Hepatocyte (in vitro differentiated cells): ENCODE measurements at regions not wholly inside any gene's neighbourhood (a gene's known extent, or its start where the extent isn't known, plus 50 kb on each side); places are given as distances from the start of the nearest gene placed in this dataset.
A peak's percentile ranks its signal among the peaks of the same experiment; 100 is the strongest.

Experiments used
- DNase-seq: peaks from one replicate; pipeline ENCODE4 v3.0.0-alpha.2; 2016; ENCODE audit warnings: low spot score
- H2AFZ ChIP-seq: fragments of 200-600 bp; sonication (generic); 2 replicates; pipeline ENCODE4 v1.6.0; 2016; ENCODE audit warnings: antibody characterized with exemption, mild to moderate bottlenecking
- H3K27ac ChIP-seq: fragments of 200-600 bp; sonication (generic); 2 replicates; pipeline ENCODE4 v1.5.1; 2016; ENCODE audit warnings: mild to moderate bottlenecking
- H3K27me3 ChIP-seq: fragments of 200-600 bp; sonication (generic); 2 replicates; pipeline ENCODE4 v1.6.1; 2016
- H3K36me3 ChIP-seq: fragments of 200-600 bp; sonication (generic); replicated peaks from 2 replicates; pipeline ENCODE4 v1.5.1; 2016; ENCODE audit warnings: low read depth; ENCODE audit not compliant: insufficient read depth
- H3K4me1 ChIP-seq: fragments of 200-600 bp; sonication (generic); 2 replicates; pipeline ENCODE4 v1.5.1; 2016; ENCODE audit warnings: mild to moderate bottlenecking, moderate library complexity; ENCODE audit not compliant: insufficient read depth
- H3K4me2 ChIP-seq: fragments of 200-600 bp; sonication (generic); 2 replicates; pipeline ENCODE4 v1.6.0; 2016
- H3K4me3 ChIP-seq: fragments of 200-600 bp; sonication (generic); 2 replicates; pipeline ENCODE4 v1.5.1; 2016; ENCODE audit warnings: mild to moderate bottlenecking
- H3K79me2 ChIP-seq: fragments of 200-600 bp; sonication (generic); 2 replicates; pipeline ENCODE4 v1.6.0; 2017; ENCODE audit warnings: mild to moderate bottlenecking
- H3K9me2 ChIP-seq: fragments of 200-600 bp; sonication (generic); replicated peaks from 2 replicates; pipeline ENCODE4 v1.6.0; 2017; ENCODE audit warnings: mild to moderate bottlenecking; ENCODE audit not compliant: insufficient read depth
- H3K9me3 ChIP-seq: fragments of 200-600 bp; sonication (generic); 2 replicates; pipeline ENCODE4 v1.5.1; 2016; ENCODE audit warnings: low read depth, mild to moderate bottlenecking
- H4K20me1 ChIP-seq: fragments of 200-600 bp; sonication (generic); 2 replicates; pipeline ENCODE4 v1.6.0; 2016; ENCODE audit warnings: mild to moderate bottlenecking; ENCODE audit not compliant: insufficient read depth, poor library complexity, severe bottlenecking
- EZH2 ChIP-seq: fragments of 200-600 bp; sonication (generic); IDR thresholded peaks from 2 replicates; pipeline ENCODE4 v1.6.1; 2016; ENCODE audit warnings: antibody characterized with exemption, mild to moderate bottlenecking, borderline replicate concordance
- EZH2phosphoT487 ChIP-seq: fragments of 200-600 bp; sonication (generic); IDR thresholded peaks from one replicate; pipeline ENCODE4 v1.6.1; 2018; ENCODE audit warnings: antibody characterized with exemption, mild to moderate bottlenecking, low read depth, moderate library complexity; ENCODE audit not compliant: unreplicated experiment, severe bottlenecking
- WGBS: methylation state at CpG from one replicate; pipeline ENCODE4 v1.1.6; 2016; ENCODE audit warnings: low lambda C conversion rate; ENCODE audit errors: missing lambda C conversion rate; 5-methylcytosine and 5-hydroxymethylcytosine counted together
- TF ChIP-seq, protein P1 (sequence below): fragments of 200-600 bp; sonication (generic); IDR thresholded peaks from 2 replicates; pipeline ENCODE4 v1.5.1; 2016; ENCODE audit warnings: antibody characterized with exemption, mild to moderate bottlenecking; ENCODE audit not compliant: poor library complexity

DNA sequence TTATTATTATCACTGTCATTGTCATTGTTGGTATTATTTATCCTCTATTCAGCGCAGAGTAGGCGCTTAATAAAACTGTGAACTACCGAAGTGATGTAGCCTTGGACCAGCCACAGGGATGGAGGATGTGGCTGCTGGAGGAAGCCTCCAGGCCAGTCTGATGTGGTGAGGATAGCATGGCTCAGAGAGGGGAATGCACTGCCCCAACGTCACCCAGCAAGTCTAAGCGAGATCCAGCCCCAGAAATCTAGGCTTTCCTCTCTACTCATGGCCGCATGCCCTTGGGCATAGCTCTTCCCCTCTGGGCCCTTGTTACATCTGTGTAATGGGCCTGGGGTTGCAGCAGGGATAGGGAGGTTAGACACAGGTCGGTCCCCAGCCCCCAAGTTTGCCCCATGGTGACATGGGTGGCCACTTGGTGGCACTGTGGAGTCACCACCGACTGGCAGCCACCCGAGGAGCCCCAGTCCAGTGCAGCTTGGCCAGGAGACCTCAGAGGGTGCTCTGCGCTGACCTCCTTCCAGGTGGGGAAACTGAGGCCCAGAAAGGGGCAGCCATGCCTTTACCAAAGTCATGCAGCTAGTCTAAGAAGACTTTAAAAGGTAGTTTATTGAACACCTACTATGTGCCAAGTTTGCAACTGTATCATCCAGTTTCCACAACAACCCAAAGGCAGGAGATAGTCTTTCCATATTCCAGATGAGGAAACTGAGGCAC, 395.7 kb downstream of the MN1 start:
- WGBS, result 60% methylated on average over 10 of the region's 10 CpGs
- DNase-seq, result peak; percentile 75
- H2AFZ ChIP-seq, result no peak overlapping the region

GRCh38 chr22:27406389-27406861, 395.1 kb downstream of the MN1 start:
- no peak overlapping the region for H2AFZ ChIP-seq
- no peak overlapping the region for H3K4me2 ChIP-seq
- no peaks in the 10 kb centered on the region for H3K79me2 ChIP-seq
- H3K9me2 ChIP-seq, result no peaks in the 10 kb centered on the region
- DNase-seq, result no peak
- H3K4me1 ChIP-seq, result no peaks in the 10 kb centered on the region
- WGBS, result 96% methylated on average over 2 of the region's 2 CpGs
- H3K4me3 ChIP-seq, result no peak overlapping the region
- no peaks in the 10 kb centered on the region for H3K9me3 ChIP-seq
- H3K27ac ChIP-seq, result no peak overlapping the region
- no peaks in the 10 kb centered on the region for H3K27me3 ChIP-seq
- no peaks in the 10 kb centered on the region for H4K20me1 ChIP-seq
- TF ChIP-seq, protein P1, sequence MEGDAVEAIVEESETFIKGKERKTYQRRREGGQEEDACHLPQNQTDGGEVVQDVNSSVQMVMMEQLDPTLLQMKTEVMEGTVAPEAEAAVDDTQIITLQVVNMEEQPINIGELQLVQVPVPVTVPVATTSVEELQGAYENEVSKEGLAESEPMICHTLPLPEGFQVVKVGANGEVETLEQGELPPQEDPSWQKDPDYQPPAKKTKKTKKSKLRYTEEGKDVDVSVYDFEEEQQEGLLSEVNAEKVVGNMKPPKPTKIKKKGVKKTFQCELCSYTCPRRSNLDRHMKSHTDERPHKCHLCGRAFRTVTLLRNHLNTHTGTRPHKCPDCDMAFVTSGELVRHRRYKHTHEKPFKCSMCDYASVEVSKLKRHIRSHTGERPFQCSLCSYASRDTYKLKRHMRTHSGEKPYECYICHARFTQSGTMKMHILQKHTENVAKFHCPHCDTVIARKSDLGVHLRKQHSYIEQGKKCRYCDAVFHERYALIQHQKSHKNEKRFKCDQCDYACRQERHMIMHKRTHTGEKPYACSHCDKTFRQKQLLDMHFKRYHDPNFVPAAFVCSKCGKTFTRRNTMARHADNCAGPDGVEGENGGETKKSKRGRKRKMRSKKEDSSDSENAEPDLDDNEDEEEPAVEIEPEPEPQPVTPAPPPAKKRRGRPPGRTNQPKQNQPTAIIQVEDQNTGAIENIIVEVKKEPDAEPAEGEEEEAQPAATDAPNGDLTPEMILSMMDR, result no peak
- TF ChIP-seq EZH2phosphoT487 (no peak), EZH2 (no peak)
- no peaks in the 10 kb centered on the region for H3K36me3 ChIP-seq

More for the DNA sequence above, 395.7 kb downstream of the MN1 start:
- no peaks in the 10 kb centered on the region for H3K79me2 ChIP-seq
- no peaks in the 10 kb centered on the region for H4K20me1 ChIP-seq
- TF ChIP-seq EZH2phosphoT487, result no peak
- TF ChIP-seq, protein P1, result peak; percentile 72
- no peaks in the 10 kb centered on the region for H3K9me2 ChIP-seq
- H3K4me3 ChIP-seq, result no peak overlapping the region
- no peaks in the 10 kb centered on the region for H3K36me3 ChIP-seq
- H3K9me3 ChIP-seq, result no peaks in the 10 kb centered on the region
- H3K4me1 ChIP-seq, result no peaks in the 10 kb centered on the region
- H3K27me3 ChIP-seq, result no peaks in the 10 kb centered on the region
- no peak overlapping the region for H3K27ac ChIP-seq
- H3K4me2 ChIP-seq, result no peak overlapping the region

DNA sequence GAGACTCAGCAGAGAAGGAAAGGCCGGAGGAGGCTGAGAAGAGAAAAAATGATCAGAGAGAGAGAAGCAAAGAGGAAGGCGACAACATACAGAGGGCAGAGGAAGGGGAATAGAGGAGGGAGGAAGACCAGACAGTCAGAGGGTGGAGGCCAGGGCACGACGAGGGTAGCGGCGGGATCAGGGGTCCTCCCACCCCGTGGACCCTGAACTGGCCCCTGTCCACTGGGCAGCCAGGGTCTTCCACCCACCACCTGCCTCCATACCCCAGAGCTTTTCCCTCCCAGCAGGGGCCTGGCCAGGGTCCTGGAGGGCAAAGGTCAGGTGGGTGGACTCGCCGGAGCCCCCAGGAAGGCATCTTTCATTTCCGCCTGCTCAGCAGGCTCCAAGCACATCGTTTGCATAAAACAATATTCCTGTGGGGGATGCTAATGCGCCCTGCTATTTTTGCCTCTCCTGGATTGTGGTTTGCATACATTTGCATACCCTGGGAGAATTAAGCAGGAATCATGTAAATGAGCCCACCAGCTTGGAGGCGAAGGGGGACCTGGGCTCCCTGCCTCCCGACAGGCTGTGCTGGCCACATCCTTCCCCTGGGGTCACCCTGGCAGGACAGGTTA, 394.1 kb downstream of the MN1 start:
- WGBS, result 72% methylated on average over 14 of the region's 14 CpGs
- Histone ChIP-seq H2AFZ (no peak overlapping the region), H3K4me3 (no peak overlapping the region), H3K4me2 (no peak overlapping the region), H3K27me3 (no peaks in the 10 kb centered on the region), H3K4me1 (no peaks in the 10 kb centered on the region), H3K27ac (no peak overlapping the region), H3K9me2 (no peaks in the 10 kb centered on the region), H3K36me3 (no peaks in the 10 kb centered on the region), H4K20me1 (no peaks in the 10 kb centered on the region), H3K9me3 (no peaks in the 10 kb centered on the region), H3K79me2 (no peaks in the 10 kb centered on the region)
- TF ChIP-seq EZH2phosphoT487 (no peak), EZH2 (no peak)
- TF ChIP-seq, protein P1, result no peak
- no peak for DNase-seq
